Natural killer cell (primary cell): ENCODE measurements at regions not wholly inside any gene's neighbourhood (a gene's known extent, or its start where the extent isn't known, plus 50 kb on each side); places are given as distances from the start of the nearest gene placed in this dataset.

Experiments used
- ATAC-seq, 3 donors: fragments of 150-1000 bp in 2 of 3; fragments of 200-7000 bp in 1 of 3; cut with Tn5 transposase; 1 replicate in 1 of 3; 2 replicates in 2 of 3; pipeline ENCODE4 v1.10.0; 2021; ENCODE audit warnings: mild to moderate bottlenecking in 2 of 3, moderate library complexity in 2 of 3
- DNase-seq, 2 donors: peaks; one replicate each; pipeline versions ENCODE4 v3.0.0 to v3.0.0-alpha.2; 2013 to 2021; ENCODE audit warnings: mixed read lengths in 1 of 2
- H3K27ac ChIP-seq: one replicate; pipeline ENCODE4 v1.5.1; 2013; ENCODE audit warnings: mild to moderate bottlenecking, low read length
- H3K27me3 ChIP-seq: one replicate; pipeline ENCODE4 v1.6.1; 2013; ENCODE audit warnings: low read length; ENCODE audit not compliant: control insufficient read depth, insufficient read depth
- H3K36me3 ChIP-seq: one replicate; pipeline ENCODE4 v1.6.1; 2013; ENCODE audit warnings: low read length; ENCODE audit not compliant: control insufficient read depth, insufficient read depth
- H3K4me1 ChIP-seq: one replicate; pipeline ENCODE4 v1.6.1; 2013; ENCODE audit warnings: low read length; ENCODE audit not compliant: control insufficient read depth, insufficient read depth
- H3K4me3 ChIP-seq: one replicate; pipeline ENCODE4 v1.5.1; 2013; ENCODE audit warnings: low read length
- H3K9me3 ChIP-seq: one replicate; pipeline ENCODE4 v1.6.1; 2013; ENCODE audit warnings: low read length; ENCODE audit not compliant: control insufficient read depth, insufficient read depth
- H3K27ac Mint-ChIP-seq, 2 donors: one replicate each; pipeline ENCODE4 v1.8.0; 2022; ENCODE audit warnings: mild to moderate bottlenecking in 2 of 2, mixed read lengths in 2 of 2, moderate library complexity in 1 of 2
- H3K27me3 Mint-ChIP-seq, 2 donors: one replicate each; pipeline ENCODE4 v1.8.0; 2022; ENCODE audit warnings: low read depth in 2 of 2, mixed read lengths in 2 of 2
- H3K36me3 Mint-ChIP-seq: one replicate; pipeline ENCODE4 v1.8.0; 2022; ENCODE audit warnings: mixed read lengths
- H3K4me1 Mint-ChIP-seq, 2 donors: one replicate each; pipeline ENCODE4 v1.8.0; 2022; ENCODE audit warnings: mixed read lengths in 2 of 2
- H3K4me3 Mint-ChIP-seq: one replicate; pipeline ENCODE4 v1.8.0; 2022; ENCODE audit warnings: mild to moderate bottlenecking, moderate library complexity, mixed read lengths
- H3K9me3 Mint-ChIP-seq, 2 donors: one replicate each; pipeline ENCODE4 v1.8.0; 2022; ENCODE audit warnings: mixed read lengths in 2 of 2
- WGBS: methylation state at CpG from one replicate; pipeline ENCODE4 v1.1.7; 2013; ENCODE audit warnings: missing lambda C conversion rate; ENCODE audit not compliant: insufficient coverage; 5-methylcytosine and 5-hydroxymethylcytosine counted together
- intact Hi-C: fragments of 100-400 bp; cut with micrococcal nuclease; formaldehyde crosslinking; loops from one replicate; pipeline ENCODE4 v1.14.2; 2022
- TF ChIP-seq, protein P1 (sequence below): fragments of 200-600 bp; IDR thresholded peaks from one replicate; pipeline ENCODE4 v1.8.0; 2022; ENCODE audit warnings: antibody characterized with exemption

DNA sequence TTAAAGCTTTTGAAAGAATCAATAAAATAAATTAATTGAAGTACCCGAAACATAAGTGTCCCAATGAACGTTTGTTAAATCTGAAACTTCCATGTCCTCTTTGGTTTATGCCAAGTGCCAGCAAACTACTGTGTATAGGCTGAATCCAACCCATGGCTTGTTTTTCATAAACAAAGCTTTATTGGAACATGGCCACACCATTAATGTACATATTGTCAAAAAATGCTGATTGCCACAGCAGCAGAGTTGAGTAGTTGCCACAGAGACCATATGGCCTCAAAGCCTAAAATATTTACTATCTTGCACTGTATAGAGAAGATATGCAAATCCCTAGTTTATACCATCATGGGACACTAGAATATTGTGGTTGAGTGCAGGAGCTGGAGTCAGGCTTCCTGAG lies 406.1 kb downstream of the MAFB start:
- WGBS: 87% methylated on average over 2 of the region's 2 CpGs

DNA sequence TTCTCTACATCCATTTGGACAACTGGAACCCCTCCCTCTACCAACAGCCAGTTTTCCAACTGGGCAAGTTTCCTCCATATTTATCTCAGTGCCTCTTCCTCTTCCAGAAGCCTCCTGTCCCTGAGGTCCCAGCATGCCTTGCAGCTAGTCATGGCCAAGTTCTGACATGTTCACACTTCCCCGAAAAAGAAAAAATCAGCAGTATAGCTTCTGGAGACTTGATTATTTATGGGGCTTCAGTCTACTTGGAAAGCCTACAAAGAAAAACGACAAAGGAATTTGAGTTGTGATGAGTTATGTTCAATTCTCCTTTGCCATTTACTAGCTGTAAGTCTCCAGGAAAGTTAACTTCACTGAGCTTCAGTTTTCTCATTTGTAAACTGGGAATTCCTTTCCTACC lies 406.5 kb downstream of the MAFB start:
- intact Hi-C loops: no loop called here
- Histone ChIP-seq H3K27ac (no peak overlapping the region), H3K4me3 (no peak overlapping the region), H3K36me3 (no peaks in the 10 kb centered on the region), H3K4me1 (no peaks in the 10 kb centered on the region), H3K27me3 (no peaks in the 10 kb centered on the region), H3K9me3 (no peaks in the 10 kb centered on the region)
- no peaks in the 10 kb centered on the region for H3K9me3 Mint-ChIP-seq
- WGBS: 100% methylated on average over 1 of the region's 2 CpGs
- no peaks in the 10 kb centered on the region for H3K36me3 Mint-ChIP-seq
- H3K4me1 Mint-ChIP-seq: no peaks in the 10 kb centered on the region
- no peak overlapping the region for H3K4me3 Mint-ChIP-seq
- DNase-seq: no peak
- no peak for ATAC-seq
- no peak overlapping the region for H3K27ac Mint-ChIP-seq
- TF ChIP-seq, protein P1, sequence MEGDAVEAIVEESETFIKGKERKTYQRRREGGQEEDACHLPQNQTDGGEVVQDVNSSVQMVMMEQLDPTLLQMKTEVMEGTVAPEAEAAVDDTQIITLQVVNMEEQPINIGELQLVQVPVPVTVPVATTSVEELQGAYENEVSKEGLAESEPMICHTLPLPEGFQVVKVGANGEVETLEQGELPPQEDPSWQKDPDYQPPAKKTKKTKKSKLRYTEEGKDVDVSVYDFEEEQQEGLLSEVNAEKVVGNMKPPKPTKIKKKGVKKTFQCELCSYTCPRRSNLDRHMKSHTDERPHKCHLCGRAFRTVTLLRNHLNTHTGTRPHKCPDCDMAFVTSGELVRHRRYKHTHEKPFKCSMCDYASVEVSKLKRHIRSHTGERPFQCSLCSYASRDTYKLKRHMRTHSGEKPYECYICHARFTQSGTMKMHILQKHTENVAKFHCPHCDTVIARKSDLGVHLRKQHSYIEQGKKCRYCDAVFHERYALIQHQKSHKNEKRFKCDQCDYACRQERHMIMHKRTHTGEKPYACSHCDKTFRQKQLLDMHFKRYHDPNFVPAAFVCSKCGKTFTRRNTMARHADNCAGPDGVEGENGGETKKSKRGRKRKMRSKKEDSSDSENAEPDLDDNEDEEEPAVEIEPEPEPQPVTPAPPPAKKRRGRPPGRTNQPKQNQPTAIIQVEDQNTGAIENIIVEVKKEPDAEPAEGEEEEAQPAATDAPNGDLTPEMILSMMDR: no peak
- H3K27me3 Mint-ChIP-seq: peaks cover 2 to 10% of the 10 kb centered on the region in 2 donors

More for the DNA sequence above, 406.1 kb downstream of the MAFB start:
- H3K4me1 Mint-ChIP-seq: no peaks in the 10 kb centered on the region
- H3K9me3 ChIP-seq: no peaks in the 10 kb centered on the region
- intact Hi-C loops: no loop called here
- no peaks in the 10 kb centered on the region for H3K36me3 Mint-ChIP-seq
- no peaks in the 10 kb centered on the region for H3K36me3 ChIP-seq
- H3K27me3 Mint-ChIP-seq: peaks cover 2 to 10% of the 10 kb centered on the region in 2 donors
- no peaks in the 10 kb centered on the region for H3K9me3 Mint-ChIP-seq
- H3K27me3 ChIP-seq: no peaks in the 10 kb centered on the region
- DNase-seq: no peak
- H3K4me3 ChIP-seq: no peak overlapping the region
- no peak for ATAC-seq
- no peak overlapping the region for H3K27ac ChIP-seq
- no peak overlapping the region for H3K4me3 Mint-ChIP-seq
- TF ChIP-seq, protein P1: no peak
- no peak overlapping the region for H3K27ac Mint-ChIP-seq
- H3K4me1 ChIP-seq: no peaks in the 10 kb centered on the region

- TF ChIP-seq, protein P1: no peak
- Histone ChIP-seq H3K27ac (no peak overlapping the region), H3K4me1 (no peaks in the 10 kb centered on the region), H3K27me3 (no peaks in the 10 kb centered on the region), H3K4me3 (no peak overlapping the region), H3K9me3 (no peaks in the 10 kb centered on the region), H3K36me3 (no peaks in the 10 kb centered on the region)
- ATAC-seq: no peak
- H3K9me3 Mint-ChIP-seq: no peaks in the 10 kb centered on the region
- H3K4me3 Mint-ChIP-seq: no peak overlapping the region
- intact Hi-C loops: no loop called here
- peaks cover 2 to 10% of the 10 kb centered on the region in 2 donors for H3K27me3 Mint-ChIP-seq
- DNase-seq: no peak
- H3K27ac Mint-ChIP-seq: no peak overlapping the region
- no peaks in the 10 kb centered on the region for H3K36me3 Mint-ChIP-seq
- no peaks in the 10 kb centered on the region for H3K4me1 Mint-ChIP-seq
- 91% methylated on average over 4 of the region's 4 CpGs for WGBS
Measured at GRCh38 chr20:40280616-40281015, 408.4 kb downstream of the MAFB start.

DNA sequence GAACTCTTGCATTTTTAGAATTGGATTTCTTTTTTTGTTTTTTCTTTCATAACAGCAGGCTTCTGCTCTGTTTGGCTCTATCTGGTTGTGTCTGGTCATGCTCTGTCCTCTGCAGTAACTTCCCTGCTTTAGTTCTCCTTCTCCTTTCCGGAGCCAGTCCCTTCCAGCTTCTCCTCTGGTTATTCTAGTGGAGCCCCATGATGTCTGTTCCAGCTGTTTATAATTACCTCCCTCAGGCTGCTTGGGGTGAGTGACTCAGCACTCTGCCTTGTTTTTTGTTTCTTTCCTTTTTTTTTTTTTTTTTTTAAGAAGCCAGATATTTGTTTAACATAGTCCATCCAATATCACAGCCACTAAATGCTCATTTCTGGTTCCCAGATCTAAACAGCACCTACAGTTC lies 409.6 kb downstream of the MAFB start:
- no peak overlapping the region for H3K27ac ChIP-seq
- ATAC-seq (no peak), DNase-seq (no peak)
- Mint-ChIP-seq H3K4me3 (no peak overlapping the region), H3K27ac (no peak overlapping the region), H3K27me3 (peaks cover 2 to 10% of the 10 kb centered on the region in 2 donors), H3K9me3 (no peaks in the 10 kb centered on the region), H3K4me1 (no peaks in the 10 kb centered on the region), H3K36me3 (no peaks in the 10 kb centered on the region)
- intact Hi-C loops: no loop called here
- H3K9me3 ChIP-seq: no peaks in the 10 kb centered on the region
- no peaks in the 10 kb centered on the region for H3K4me1 ChIP-seq
- WGBS: 33% methylated on average over 1 of the region's 1 CpG
- no peak overlapping the region for H3K4me3 ChIP-seq
- H3K36me3 ChIP-seq: no peaks in the 10 kb centered on the region
- TF ChIP-seq, protein P1: no peak
- H3K27me3 ChIP-seq: no peaks in the 10 kb centered on the region
